Ishikawa (cell line): ENCODE measurements at regions not wholly inside any gene's neighbourhood (a gene's known extent, or its start where the extent isn't known, plus 50 kb on each side); places are given as distances from the start of the nearest gene placed in this dataset.

Experiments used
- CEBPB ChIP-seq: IDR thresholded peaks from 2 replicates; pipeline ENCODE4 v1.6.1; 2012
- CREB1 ChIP-seq: IDR thresholded peaks from 2 replicates; pipeline ENCODE4 v1.6.1; 2012; ENCODE audit warnings: low read depth
- EGR1 ChIP-seq: IDR thresholded peaks from 2 replicates; pipeline ENCODE4 v1.6.1; 2012
- EP300 ChIP-seq: IDR thresholded peaks from 2 replicates; pipeline ENCODE4 v1.6.1; 2012; ENCODE audit warnings: borderline replicate concordance
- FOXM1 ChIP-seq: IDR thresholded peaks from 2 replicates; pipeline ENCODE4 v1.6.1; 2012; ENCODE audit warnings: low read depth, borderline replicate concordance
- NFIC ChIP-seq: IDR thresholded peaks from 2 replicates; pipeline ENCODE4 v1.6.1; 2012
- RAD21 ChIP-seq: IDR thresholded peaks from 2 replicates; pipeline ENCODE4 v1.6.1; 2012; ENCODE audit warnings: low read depth
- REST ChIP-seq: IDR thresholded peaks from 2 replicates; pipeline ENCODE4 v1.6.1; 2012; ENCODE audit warnings: low read depth, mild to moderate bottlenecking
- TAF1 ChIP-seq: IDR thresholded peaks from 2 replicates; pipeline ENCODE4 v1.6.1; 2012; ENCODE audit warnings: low read depth, mild to moderate bottlenecking
- TCF12 ChIP-seq: IDR thresholded peaks from 2 replicates; pipeline ENCODE4 v1.6.1; 2012; ENCODE audit warnings: low read depth
- TEAD4 ChIP-seq: IDR thresholded peaks from 2 replicates; pipeline ENCODE4 v1.6.1; 2012
- YY1 ChIP-seq: IDR thresholded peaks from 2 replicates; pipeline ENCODE4 v1.6.1; 2012; ENCODE audit warnings: low read depth
- ZBTB7A ChIP-seq: IDR thresholded peaks from 2 replicates; pipeline ENCODE4 v1.6.1; 2012; ENCODE audit warnings: low read depth
- TF ChIP-seq, protein P1 (sequence below): IDR thresholded peaks from 2 replicates; pipeline ENCODE4 v1.6.1; 2012
- TF ChIP-seq, protein P2 (sequence below): IDR thresholded peaks from 2 replicates; pipeline ENCODE4 v1.6.1; 2012

DNA sequence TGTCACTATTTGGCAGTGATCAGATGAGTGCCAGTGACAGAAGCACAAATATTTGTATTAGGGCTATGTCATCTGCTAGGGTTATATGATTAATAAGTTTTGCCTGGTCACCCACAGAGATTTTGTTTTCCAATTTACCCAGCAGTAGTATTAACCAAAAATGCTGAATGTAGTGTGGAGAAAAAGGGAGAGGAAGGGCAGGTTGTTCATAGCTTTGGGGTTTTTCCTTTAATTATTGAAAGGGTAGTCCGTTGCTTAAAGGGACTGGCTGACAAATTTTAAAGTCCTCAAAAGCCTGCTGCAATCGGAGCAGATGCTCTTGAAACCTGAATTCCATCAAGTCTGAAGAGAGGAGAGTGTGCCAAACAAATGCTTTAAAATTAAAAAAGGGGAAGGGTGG is 237.9 kb upstream of the CCDC196 start:
- no peak for TF ChIP-seq CEBPB
- no peak for TF ChIP-seq TAF1
- TF ChIP-seq TEAD4 = no peak
- TF ChIP-seq EGR1 = no peak
- TF ChIP-seq ZBTB7A = no peak
- TF ChIP-seq CREB1 = no peak

- TF ChIP-seq CEBPB (no peak), EP300 (no peak), TEAD4 (no peak), CREB1 (no peak), TCF12 (no peak), RAD21 (no peak), ZBTB7A (no peak), REST (no peak), FOXM1 (no peak), EGR1 (no peak), TAF1 (no peak), NFIC (no peak), YY1 (no peak)
- TF ChIP-seq, protein P1, sequence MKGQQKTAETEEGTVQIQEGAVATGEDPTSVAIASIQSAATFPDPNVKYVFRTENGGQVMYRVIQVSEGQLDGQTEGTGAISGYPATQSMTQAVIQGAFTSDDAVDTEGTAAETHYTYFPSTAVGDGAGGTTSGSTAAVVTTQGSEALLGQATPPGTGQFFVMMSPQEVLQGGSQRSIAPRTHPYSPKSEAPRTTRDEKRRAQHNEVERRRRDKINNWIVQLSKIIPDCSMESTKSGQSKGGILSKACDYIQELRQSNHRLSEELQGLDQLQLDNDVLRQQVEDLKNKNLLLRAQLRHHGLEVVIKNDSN = no peak
- TF ChIP-seq, protein P2, sequence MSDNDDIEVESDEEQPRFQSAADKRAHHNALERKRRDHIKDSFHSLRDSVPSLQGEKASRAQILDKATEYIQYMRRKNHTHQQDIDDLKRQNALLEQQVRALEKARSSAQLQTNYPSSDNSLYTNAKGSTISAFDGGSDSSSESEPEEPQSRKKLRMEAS = no peak
Measured at GRCh38 chr14:66249544-66249943, 236.6 kb upstream of the CCDC196 start.

DNA sequence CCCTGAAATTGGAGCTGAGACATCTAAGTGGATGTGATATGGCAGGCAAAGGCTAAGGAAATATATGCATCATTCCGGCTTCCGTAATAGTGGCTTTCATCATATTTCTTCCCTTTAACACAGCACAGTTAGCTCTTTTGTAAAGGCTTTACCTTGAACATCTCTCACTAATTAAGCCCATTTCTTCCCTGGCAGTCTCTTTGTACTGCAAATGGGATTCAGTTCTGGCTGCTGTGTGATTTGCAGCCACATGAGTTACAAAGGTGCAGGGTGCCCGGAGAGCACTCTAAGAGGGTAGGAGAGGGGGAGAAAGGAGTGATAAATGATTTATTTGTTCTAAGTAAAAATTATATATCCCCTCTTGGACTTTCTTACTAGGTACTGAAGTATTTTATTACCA is 232.1 kb upstream of the CCDC196 start:
- TF ChIP-seq YY1 (no peak), TAF1 (no peak), CEBPB (no peak), EGR1 (no peak), RAD21 (no peak), EP300 (no peak), CREB1 (no peak), ZBTB7A (no peak), TCF12 (no peak), REST (no peak), FOXM1 (no peak), NFIC (no peak), TEAD4 (no peak)
- TF ChIP-seq, protein P1 = no peak
- TF ChIP-seq, protein P2 = no peak

DNA sequence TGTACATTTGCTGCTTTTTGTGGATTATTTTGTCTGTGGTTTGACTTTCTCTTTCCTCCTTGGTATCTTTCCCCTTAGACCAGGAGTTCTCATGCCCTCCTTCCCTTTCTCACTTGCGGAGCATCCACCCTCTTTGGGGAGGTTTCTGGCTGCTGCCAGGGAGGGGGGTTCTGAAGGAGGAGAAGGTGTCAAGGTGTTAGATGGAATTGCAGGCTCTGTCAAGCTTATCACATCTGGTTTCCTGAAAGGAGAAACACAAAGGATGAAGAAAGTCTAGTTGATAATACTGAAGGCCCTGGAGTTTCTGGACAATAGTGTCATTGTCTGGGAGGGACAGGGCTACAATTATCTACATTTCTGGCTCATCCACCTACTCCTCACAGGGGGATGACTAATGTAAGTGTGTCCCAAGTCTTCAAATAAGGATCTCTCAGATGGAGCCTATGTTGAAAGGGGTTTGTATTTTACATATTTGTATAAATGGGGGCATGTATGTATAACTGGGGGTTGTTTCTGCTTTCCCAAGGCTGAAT is 217.3 kb upstream of the CCDC196 start:
- TF ChIP-seq EP300 (no peak), RAD21 (no peak), REST (no peak), TEAD4 (no peak), EGR1 (no peak), ZBTB7A (no peak), TCF12 (no peak)
- TF ChIP-seq, protein P1 = no peak
